PFSK-1 (cell line): ENCODE measurements at regions not wholly inside any gene's neighbourhood (a gene's known extent, or its start where the extent isn't known, plus 50 kb on each side); places are given as distances from the start of the nearest gene placed in this dataset.

ENCODE experiments used
- FOXP2 ChIP-seq: optimal IDR thresholded peaks from 2 replicates; pipeline ENCODE3; 2011; ENCODE audit warnings: borderline replicate concordance, control low read depth, inconsistent platforms; ENCODE audit not compliant: insufficient read depth; ENCODE audit errors: extremely low read length, extremely low read depth
- POLR2AphosphoS5 ChIP-seq: IDR thresholded peaks from 2 replicates; pipeline ENCODE4 v1.6.1; 2012; ENCODE audit warnings: low read depth, mild to moderate bottlenecking, control low read depth, low read length, moderate library complexity
- SIN3A ChIP-seq: IDR thresholded peaks from 2 replicates; pipeline ENCODE4 v1.6.1; 2012; ENCODE audit warnings: mild to moderate bottlenecking, low read length, moderate library complexity, borderline replicate concordance; ENCODE audit not compliant: insufficient read depth
- TAF1 ChIP-seq: IDR thresholded peaks from 2 replicates; pipeline ENCODE4 v1.6.1; 2012; ENCODE audit warnings: low read length, control low read depth, borderline replicate concordance; ENCODE audit not compliant: insufficient read depth
- TF ChIP-seq, protein P1 (sequence below), 2 experiments: IDR thresholded peaks; 2 replicates each; pipeline versions ENCODE4 v1.6.1 to v1.8.0; 2011 to 2012; ENCODE audit warnings: low read depth in 2 of 2, low read length in 2 of 2, control low read depth in 1 of 2, inconsistent platforms in 1 of 2, mild to moderate bottlenecking in 1 of 2, moderate library complexity in 1 of 2; ENCODE audit not compliant: insufficient read depth in 1 of 2

DNA sequence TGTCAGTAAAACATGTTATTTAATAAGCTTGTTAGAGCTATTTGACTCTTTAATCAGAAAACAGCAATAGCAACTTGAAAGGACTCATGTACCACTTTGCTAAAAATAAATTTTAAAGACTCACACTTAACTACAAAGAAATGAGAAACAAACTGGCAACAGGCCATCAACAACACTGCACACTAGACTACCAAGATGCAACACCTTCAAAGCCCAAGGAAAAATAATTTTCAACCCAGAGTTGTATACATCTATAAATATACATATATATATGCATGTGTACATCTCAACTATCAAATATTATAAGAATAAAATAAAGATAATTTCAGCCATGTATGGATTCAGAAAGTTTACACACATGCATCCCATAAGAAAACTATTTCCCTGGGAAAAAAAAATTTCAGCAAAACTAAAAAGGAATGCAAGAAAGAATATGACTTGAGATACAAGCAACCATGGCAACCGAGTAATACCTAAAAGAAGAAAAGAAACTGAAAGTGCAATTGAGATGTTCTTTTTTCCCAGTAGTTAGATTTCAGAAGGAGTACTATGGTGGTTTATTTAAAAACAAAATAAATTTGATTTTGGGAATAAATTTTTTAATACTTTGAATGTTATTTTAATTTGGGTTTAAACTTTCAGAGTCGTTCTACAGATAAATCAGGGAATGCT is 303.8 kb downstream of the UBE3D start:
- TF ChIP-seq SIN3A, result no peak
- TF ChIP-seq FOXP2, result no peak
- no peak for TF ChIP-seq TAF1
- TF ChIP-seq POLR2AphosphoS5, result no peak
- TF ChIP-seq, protein P1, sequence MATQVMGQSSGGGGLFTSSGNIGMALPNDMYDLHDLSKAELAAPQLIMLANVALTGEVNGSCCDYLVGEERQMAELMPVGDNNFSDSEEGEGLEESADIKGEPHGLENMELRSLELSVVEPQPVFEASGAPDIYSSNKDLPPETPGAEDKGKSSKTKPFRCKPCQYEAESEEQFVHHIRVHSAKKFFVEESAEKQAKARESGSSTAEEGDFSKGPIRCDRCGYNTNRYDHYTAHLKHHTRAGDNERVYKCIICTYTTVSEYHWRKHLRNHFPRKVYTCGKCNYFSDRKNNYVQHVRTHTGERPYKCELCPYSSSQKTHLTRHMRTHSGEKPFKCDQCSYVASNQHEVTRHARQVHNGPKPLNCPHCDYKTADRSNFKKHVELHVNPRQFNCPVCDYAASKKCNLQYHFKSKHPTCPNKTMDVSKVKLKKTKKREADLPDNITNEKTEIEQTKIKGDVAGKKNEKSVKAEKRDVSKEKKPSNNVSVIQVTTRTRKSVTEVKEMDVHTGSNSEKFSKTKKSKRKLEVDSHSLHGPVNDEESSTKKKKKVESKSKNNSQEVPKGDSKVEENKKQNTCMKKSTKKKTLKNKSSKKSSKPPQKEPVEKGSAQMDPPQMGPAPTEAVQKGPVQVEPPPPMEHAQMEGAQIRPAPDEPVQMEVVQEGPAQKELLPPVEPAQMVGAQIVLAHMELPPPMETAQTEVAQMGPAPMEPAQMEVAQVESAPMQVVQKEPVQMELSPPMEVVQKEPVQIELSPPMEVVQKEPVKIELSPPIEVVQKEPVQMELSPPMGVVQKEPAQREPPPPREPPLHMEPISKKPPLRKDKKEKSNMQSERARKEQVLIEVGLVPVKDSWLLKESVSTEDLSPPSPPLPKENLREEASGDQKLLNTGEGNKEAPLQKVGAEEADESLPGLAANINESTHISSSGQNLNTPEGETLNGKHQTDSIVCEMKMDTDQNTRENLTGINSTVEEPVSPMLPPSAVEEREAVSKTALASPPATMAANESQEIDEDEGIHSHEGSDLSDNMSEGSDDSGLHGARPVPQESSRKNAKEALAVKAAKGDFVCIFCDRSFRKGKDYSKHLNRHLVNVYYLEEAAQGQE (IDR thresholded peaks at IDR 0.05; ENCODE audit: insufficient read depth in 1 of 2, low read depth in 2 of 2, low read length in 2 of 2), result no peak

DNA sequence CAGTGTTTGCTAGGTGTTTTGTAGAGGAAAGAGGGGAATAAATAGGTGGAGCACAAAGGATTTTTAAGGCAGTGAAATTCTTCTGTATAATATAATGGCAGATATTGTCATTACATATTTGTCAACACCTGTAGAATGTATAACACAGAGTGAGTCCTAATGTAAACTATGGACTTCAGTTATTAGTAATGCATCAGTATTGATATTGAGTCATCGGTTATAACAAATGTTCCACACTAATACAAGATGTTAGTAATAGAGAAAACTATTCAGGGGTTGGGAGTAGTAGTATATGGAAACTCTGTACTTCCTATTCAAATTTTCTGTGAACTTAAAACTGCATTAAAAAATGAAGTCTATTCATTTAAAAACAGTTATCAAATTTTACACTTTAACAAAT is 299.2 kb downstream of the UBE3D start:
- no peak for TF ChIP-seq FOXP2
- no peak for TF ChIP-seq SIN3A
- TF ChIP-seq TAF1, result no peak
- TF ChIP-seq, protein P1 (IDR thresholded peaks at IDR 0.05; ENCODE audit: insufficient read depth in 1 of 2, low read depth in 2 of 2, low read length in 2 of 2), result no peak
- TF ChIP-seq POLR2AphosphoS5, result no peak

DNA sequence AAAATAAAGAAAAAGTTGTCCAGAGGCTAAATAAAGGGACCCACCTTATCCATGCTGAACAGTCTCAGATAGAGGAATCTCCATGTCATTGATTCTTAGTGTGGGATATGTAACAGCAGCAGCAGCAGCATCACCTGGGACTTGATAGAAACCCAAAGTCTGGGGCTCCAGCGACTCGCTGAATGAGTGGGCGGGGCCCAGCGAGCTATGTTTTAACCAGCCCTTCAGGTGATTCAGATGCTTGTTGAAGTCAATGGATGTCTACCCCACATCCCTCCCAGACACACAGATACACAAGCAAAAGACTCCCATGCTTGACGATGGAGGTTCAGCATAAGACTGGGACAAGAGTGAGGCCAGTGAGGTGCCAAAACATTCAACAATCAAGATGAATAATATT is 298.6 kb downstream of the UBE3D start:
- TF ChIP-seq FOXP2, result no peak
- TF ChIP-seq, protein P1 (IDR thresholded peaks at IDR 0.05; ENCODE audit: insufficient read depth in 1 of 2, low read depth in 2 of 2, low read length in 2 of 2), result no peak
- no peak for TF ChIP-seq SIN3A
- TF ChIP-seq POLR2AphosphoS5, result no peak
- TF ChIP-seq TAF1, result no peak

DNA sequence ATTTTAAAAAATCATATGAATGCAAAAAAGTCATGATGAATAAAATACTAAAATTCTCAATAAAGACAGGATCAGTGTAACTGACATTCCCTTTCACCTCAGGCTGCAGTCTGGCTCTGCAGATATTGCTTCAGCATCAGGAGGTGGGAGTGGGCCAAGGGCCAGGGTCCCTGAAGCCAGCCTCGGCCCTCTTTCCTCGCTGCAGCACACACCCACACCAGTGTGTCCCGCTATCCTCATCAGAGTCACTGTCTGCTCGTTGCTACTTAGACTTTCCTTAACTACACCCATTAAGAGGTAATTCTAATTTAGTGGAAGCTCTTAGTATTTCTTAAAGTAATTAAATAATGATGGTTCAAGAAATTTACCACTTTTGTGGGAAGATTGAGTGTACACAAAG is 298.2 kb downstream of the UBE3D start:
- TF ChIP-seq SIN3A (no peak), POLR2AphosphoS5 (no peak), TAF1 (no peak), FOXP2 (no peak)
- TF ChIP-seq, protein P1 (IDR thresholded peaks at IDR 0.05; ENCODE audit: insufficient read depth in 1 of 2, low read depth in 2 of 2, low read length in 2 of 2), result no peak
